ENCODE measurements at regions not wholly inside any gene's neighbourhood (a gene's known extent, or its start where the extent isn't known, plus 50 kb on each side); places are given as distances from the start of the nearest gene placed in this dataset.

GRCh38 chr6:14051355-14051754 lies 66.2 kb upstream of the CD83 start:
- no peak overlapping the region for H3K4me3 Mint-ChIP-seq (ENCODE audit: unreplicated experiment)
- H3K27me3 Mint-ChIP-seq (ENCODE audit: low read depth) = peaks cover 3% of the 10 kb centered on the region
- H3K27ac Mint-ChIP-seq (ENCODE audit: unreplicated experiment) = no peak overlapping the region
- H3K9me3 Mint-ChIP-seq (ENCODE audit: low read depth) = no peaks in the 10 kb centered on the region
- no peaks in the 10 kb centered on the region for H3K4me1 Mint-ChIP-seq (ENCODE audit: low read depth)
- TF ChIP-seq CTCF (IDR thresholded peaks at IDR 0.05) = no peak
- DNase-seq (ENCODE audit: low spot score) = no peak
- no peaks in the 10 kb centered on the region for H3K36me3 Mint-ChIP-seq (ENCODE audit: low read depth)

GRCh38 chr6:14053811-14054210 lies 63.8 kb upstream of the CD83 start:
- no peak for TF ChIP-seq CTCF (IDR thresholded peaks at IDR 0.05)
- Mint-ChIP-seq H3K36me3 (ENCODE audit: low read depth) (no peaks in the 10 kb centered on the region), H3K4me1 (ENCODE audit: low read depth) (peaks cover 8% of the 10 kb centered on the region), H3K9me3 (ENCODE audit: low read depth) (no peaks in the 10 kb centered on the region), H3K4me3 (ENCODE audit: unreplicated experiment) (no peak overlapping the region), H3K27me3 (ENCODE audit: low read depth) (peaks cover 3% of the 10 kb centered on the region), H3K27ac (ENCODE audit: unreplicated experiment) (no peak overlapping the region)
- DNase-seq (ENCODE audit: low spot score) = no peak

GRCh38 chr6:14055541-14055940 lies 62.0 kb upstream of the CD83 start:
- no peak overlapping the region for H3K4me3 Mint-ChIP-seq (ENCODE audit: unreplicated experiment)

GRCh38 chr6:14058029-14058695 lies 59.4 kb upstream of the CD83 start:
- no peak overlapping the region for H3K4me3 Mint-ChIP-seq (ENCODE audit: unreplicated experiment)
- no peaks in the 10 kb centered on the region for H3K27me3 Mint-ChIP-seq (ENCODE audit: low read depth)
- H3K36me3 Mint-ChIP-seq (ENCODE audit: low read depth) = no peaks in the 10 kb centered on the region
- H3K9me3 Mint-ChIP-seq (ENCODE audit: low read depth) = peaks cover 8% of the 10 kb centered on the region
- H3K4me1 Mint-ChIP-seq (ENCODE audit: low read depth) = peaks cover 19% of the 10 kb centered on the region
- DNase-seq (ENCODE audit: low spot score) = no peak
- TF ChIP-seq CTCF (IDR thresholded peaks at IDR 0.05) = no peak
- no peak overlapping the region for H3K27ac Mint-ChIP-seq (ENCODE audit: unreplicated experiment)

More at GRCh38 chr6:14055541-14055940, 62.0 kb upstream of the CD83 start:
- Mint-ChIP-seq H3K27ac (ENCODE audit: unreplicated experiment) (no peak overlapping the region), H3K36me3 (ENCODE audit: low read depth) (no peaks in the 10 kb centered on the region), H3K27me3 (ENCODE audit: low read depth) (no peaks in the 10 kb centered on the region), H3K9me3 (ENCODE audit: low read depth) (no peaks in the 10 kb centered on the region), H3K4me1 (ENCODE audit: low read depth) (peaks cover 19% of the 10 kb centered on the region)
- DNase-seq (ENCODE audit: low spot score) = no peak
- TF ChIP-seq CTCF (IDR thresholded peaks at IDR 0.05) = no peak

- no peak overlapping the region for H3K27ac Mint-ChIP-seq (ENCODE audit: unreplicated experiment)
- peaks cover 19% of the 10 kb centered on the region for H3K4me1 Mint-ChIP-seq (ENCODE audit: low read depth)
- peaks cover 8% of the 10 kb centered on the region for H3K9me3 Mint-ChIP-seq (ENCODE audit: low read depth)
- H3K4me3 Mint-ChIP-seq (ENCODE audit: unreplicated experiment) = no peak overlapping the region
- H3K36me3 Mint-ChIP-seq (ENCODE audit: low read depth) = no peaks in the 10 kb centered on the region
- no peaks in the 10 kb centered on the region for H3K27me3 Mint-ChIP-seq (ENCODE audit: low read depth)
- no peak for DNase-seq (ENCODE audit: low spot score)
- no peak for TF ChIP-seq CTCF (IDR thresholded peaks at IDR 0.05)
Measured at GRCh38 chr6:14058735-14059134, 58.8 kb upstream of the CD83 start.
